OCI-LY1 (cell line): ENCODE measurements at regions not wholly inside any gene's neighbourhood (a gene's known extent, or its start where the extent isn't known, plus 50 kb on each side); places are given as distances from the start of the nearest gene placed in this dataset.

Experiments
- H2AFZ ChIP-seq: fragments of 200-600 bp; sonication (generic), shearing (Covaris generic); 2 replicates; pipeline ENCODE4 v1.6.0; 2014; ENCODE audit warnings: antibody characterized with exemption, mild to moderate bottlenecking, low read length
- H3F3A ChIP-seq: fragments of 200-600 bp; sonication (generic), shearing (Covaris generic); 2 replicates; pipeline ENCODE4 v1.6.0; 2014; ENCODE audit warnings: mild to moderate bottlenecking, antibody characterized with exemption, low read length, moderate library complexity; ENCODE audit not compliant: insufficient read depth
- H3K27ac ChIP-seq: fragments of 200-600 bp; sonication (generic); 2 replicates; pipeline ENCODE4 v1.5.1; 2014; ENCODE audit warnings: low read length, mixed run types, mild to moderate bottlenecking, low read depth; ENCODE audit not compliant: poor library complexity, severe bottlenecking
- H3K27me3 ChIP-seq: fragments of 200-600 bp; sonication (generic); 2 replicates; pipeline ENCODE4 v1.6.0; 2014; ENCODE audit warnings: antibody characterized with exemption, mild to moderate bottlenecking, low read length, moderate library complexity; ENCODE audit not compliant: insufficient read depth
- H3K36me3 ChIP-seq: fragments of 200-600 bp; sonication (generic); 2 replicates; pipeline ENCODE4 v1.6.1; 2014; ENCODE audit warnings: mild to moderate bottlenecking, antibody characterized with exemption, low read length, moderate library complexity, mixed read lengths; ENCODE audit not compliant: insufficient read depth
- H3K4me1 ChIP-seq: fragments of 200-600 bp; sonication (generic); 2 replicates; pipeline ENCODE4 v1.5.1; 2014; ENCODE audit warnings: mild to moderate bottlenecking, low read length, moderate library complexity; ENCODE audit not compliant: insufficient read depth, severe bottlenecking
- H3K4me2 ChIP-seq: fragments of 200-600 bp; sonication (generic), shearing (Covaris generic); 2 replicates; pipeline ENCODE4 v1.6.1; 2014; ENCODE audit warnings: low read length
- H3K4me3 ChIP-seq: fragments of 200-600 bp; sonication (generic); 2 replicates; pipeline ENCODE4 v1.5.1; 2014; ENCODE audit warnings: low read length, low read depth, mild to moderate bottlenecking, mixed read lengths; ENCODE audit not compliant: poor library complexity, severe bottlenecking
- H3K79me2 ChIP-seq: fragments of 200-600 bp; shearing (Covaris generic); 2 replicates; pipeline ENCODE4 v1.6.1; 2016; ENCODE audit warnings: mixed run types, low read length, mixed read lengths; ENCODE audit not compliant: insufficient read depth
- H3K9ac ChIP-seq: fragments of 200-600 bp; sonication (generic), shearing (Covaris generic); 2 replicates; pipeline ENCODE4 v1.6.1; 2014; ENCODE audit warnings: mild to moderate bottlenecking, low read length, mixed read lengths
- H3K9me2 ChIP-seq: fragments of 200-600 bp; sonication (generic), shearing (Covaris generic); 2 replicates; pipeline ENCODE4 v1.6.1; 2014; ENCODE audit warnings: low read depth, mild to moderate bottlenecking, low read length, mixed read lengths
- H3K9me3 ChIP-seq: fragments of 200-600 bp; shearing (Covaris generic); 2 replicates; pipeline ENCODE4 v1.6.1; 2014; ENCODE audit warnings: low read length, mixed read lengths
- H4K20me1 ChIP-seq: fragments of 200-600 bp; sonication (generic), shearing (Covaris generic); 2 replicates; pipeline ENCODE4 v1.6.0; 2016; ENCODE audit warnings: mild to moderate bottlenecking, low read length; ENCODE audit not compliant: insufficient read depth
- EZH2 ChIP-seq: fragments of 200-600 bp; sonication (generic), shearing (Covaris generic); IDR thresholded peaks from 2 replicates; pipeline ENCODE4 v1.8.0; 2017; ENCODE audit warnings: borderline replicate concordance, mixed run types, mild to moderate bottlenecking, antibody characterized with exemption, low read length, moderate library complexity, mixed read lengths
- TF ChIP-seq, protein P1 (sequence below): fragments of 200-600 bp; sonication (generic), shearing (Covaris generic); IDR thresholded peaks from 2 replicates; pipeline ENCODE4 v1.5.1; 2017; ENCODE audit warnings: mild to moderate bottlenecking, antibody characterized with exemption, low read length, moderate library complexity, mixed read lengths

DNA sequence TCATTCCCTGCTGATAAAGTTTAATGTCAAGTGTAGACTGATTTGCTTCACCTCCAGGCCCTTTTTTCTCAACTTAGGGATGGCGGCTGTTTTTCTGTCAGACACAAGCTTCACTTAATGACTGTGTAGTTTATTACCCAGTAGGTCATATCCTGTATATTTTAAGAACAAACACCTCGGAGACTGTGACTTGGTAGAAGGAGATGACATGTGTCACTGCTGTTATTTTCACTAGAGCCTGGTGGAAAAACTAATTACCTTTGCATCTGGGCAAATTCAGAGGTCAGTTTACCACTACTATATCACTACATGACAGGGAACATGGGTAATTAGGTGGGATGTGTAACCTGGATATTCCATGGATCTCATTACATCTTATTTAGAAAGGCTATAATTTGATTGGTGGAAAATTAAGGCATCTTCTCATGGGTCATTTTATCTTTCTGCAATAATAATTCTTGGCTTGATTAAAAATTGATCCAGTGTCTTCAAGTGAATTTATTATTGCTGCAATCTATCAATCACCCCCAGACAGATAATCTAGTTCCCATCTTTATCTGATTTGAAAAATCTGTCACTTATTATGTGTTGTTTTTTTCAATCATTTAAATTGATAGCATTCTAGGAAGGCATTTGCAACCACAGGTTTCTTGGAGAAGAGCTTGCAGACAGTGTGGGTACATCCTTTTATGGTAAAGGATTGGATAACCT is 353.8 kb upstream of the SPRED2 start:
- Histone ChIP-seq H3K9me2 (no peaks in the 10 kb centered on the region), H3K9me3 (no peaks in the 10 kb centered on the region), H3K36me3 (no peaks in the 10 kb centered on the region), H3K4me3 (no peak overlapping the region), H3F3A (no peaks in the 10 kb centered on the region), H3K4me1 (no peaks in the 10 kb centered on the region), H3K27me3 (no peaks in the 10 kb centered on the region), H4K20me1 (no peaks in the 10 kb centered on the region), H3K79me2 (no peaks in the 10 kb centered on the region), H2AFZ (no peak overlapping the region), H3K27ac (no peak overlapping the region), H3K4me2 (no peak overlapping the region), H3K9ac (no peak overlapping the region)
- TF ChIP-seq, protein P1, sequence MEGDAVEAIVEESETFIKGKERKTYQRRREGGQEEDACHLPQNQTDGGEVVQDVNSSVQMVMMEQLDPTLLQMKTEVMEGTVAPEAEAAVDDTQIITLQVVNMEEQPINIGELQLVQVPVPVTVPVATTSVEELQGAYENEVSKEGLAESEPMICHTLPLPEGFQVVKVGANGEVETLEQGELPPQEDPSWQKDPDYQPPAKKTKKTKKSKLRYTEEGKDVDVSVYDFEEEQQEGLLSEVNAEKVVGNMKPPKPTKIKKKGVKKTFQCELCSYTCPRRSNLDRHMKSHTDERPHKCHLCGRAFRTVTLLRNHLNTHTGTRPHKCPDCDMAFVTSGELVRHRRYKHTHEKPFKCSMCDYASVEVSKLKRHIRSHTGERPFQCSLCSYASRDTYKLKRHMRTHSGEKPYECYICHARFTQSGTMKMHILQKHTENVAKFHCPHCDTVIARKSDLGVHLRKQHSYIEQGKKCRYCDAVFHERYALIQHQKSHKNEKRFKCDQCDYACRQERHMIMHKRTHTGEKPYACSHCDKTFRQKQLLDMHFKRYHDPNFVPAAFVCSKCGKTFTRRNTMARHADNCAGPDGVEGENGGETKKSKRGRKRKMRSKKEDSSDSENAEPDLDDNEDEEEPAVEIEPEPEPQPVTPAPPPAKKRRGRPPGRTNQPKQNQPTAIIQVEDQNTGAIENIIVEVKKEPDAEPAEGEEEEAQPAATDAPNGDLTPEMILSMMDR, result no peak
- no peak for TF ChIP-seq EZH2

DNA sequence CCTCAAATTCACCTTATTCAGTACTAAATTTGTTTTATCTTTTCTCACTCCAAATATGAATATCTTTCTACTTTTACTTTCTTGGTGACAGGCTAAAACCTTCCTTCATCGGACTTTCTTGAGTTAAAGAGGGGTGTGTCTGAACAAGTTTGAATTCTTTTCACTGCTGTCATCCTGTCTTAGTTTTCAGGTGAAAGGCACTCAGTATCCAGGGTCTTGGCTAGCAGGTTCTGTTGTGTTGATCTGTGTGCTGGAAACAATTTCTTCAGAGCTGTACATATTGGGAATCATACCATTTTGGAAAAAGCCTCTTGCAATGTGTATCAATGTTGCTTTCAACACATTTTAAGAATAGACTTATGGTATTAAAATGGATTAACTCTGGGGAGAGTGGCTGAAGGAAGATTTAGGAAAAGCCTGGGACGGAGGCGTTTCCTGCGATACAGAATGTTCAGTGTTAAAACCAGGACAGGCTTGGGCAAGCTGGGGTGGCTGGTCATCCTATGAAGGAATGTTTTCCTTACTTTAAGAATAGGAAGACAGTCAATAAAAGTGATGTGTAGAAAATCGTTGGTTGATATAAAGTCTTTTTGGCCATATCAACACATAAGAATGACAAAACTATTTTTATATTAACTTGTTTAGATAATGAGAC is 350.7 kb upstream of the SPRED2 start:
- Histone ChIP-seq H3K9me2 (no peaks in the 10 kb centered on the region), H3K27me3 (no peaks in the 10 kb centered on the region), H3K27ac (no peak overlapping the region), H3K4me2 (no peak overlapping the region), H3K4me3 (no peak overlapping the region), H2AFZ (no peak overlapping the region), H3K79me2 (no peaks in the 10 kb centered on the region), H3K4me1 (no peaks in the 10 kb centered on the region), H4K20me1 (no peaks in the 10 kb centered on the region), H3K9me3 (no peaks in the 10 kb centered on the region), H3K36me3 (no peaks in the 10 kb centered on the region), H3F3A (no peaks in the 10 kb centered on the region), H3K9ac (no peak overlapping the region)
- no peak for TF ChIP-seq EZH2

DNA sequence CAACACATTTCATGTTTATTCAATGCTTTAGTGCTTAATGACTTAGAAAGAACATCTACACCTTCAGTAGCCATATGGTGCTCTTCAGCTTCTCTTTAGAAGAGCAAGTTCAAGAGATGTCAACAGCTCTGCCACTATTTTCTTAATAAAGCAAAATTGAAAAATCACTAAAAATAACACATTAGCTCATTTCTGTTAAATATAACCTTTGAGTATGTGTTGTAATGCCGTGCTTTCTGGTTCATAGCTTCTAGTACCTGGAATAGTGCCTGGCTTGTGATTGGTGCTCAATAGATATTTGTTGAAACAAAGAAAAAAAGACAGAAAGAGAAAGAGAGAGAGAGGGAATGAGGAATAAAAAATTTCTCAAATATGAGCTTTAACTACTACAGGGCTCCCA is 349.8 kb upstream of the SPRED2 start:
- no peaks in the 10 kb centered on the region for H3F3A ChIP-seq
- TF ChIP-seq, protein P1, result no peak
- no peak for TF ChIP-seq EZH2
- H3K27me3 ChIP-seq, result no peaks in the 10 kb centered on the region

More for the DNA sequence above, 349.8 kb upstream of the SPRED2 start:
- H3K9me3 ChIP-seq, result no peaks in the 10 kb centered on the region
- H4K20me1 ChIP-seq, result no peaks in the 10 kb centered on the region
- no peaks in the 10 kb centered on the region for H3K9me2 ChIP-seq
- H3K36me3 ChIP-seq, result no peaks in the 10 kb centered on the region
- no peaks in the 10 kb centered on the region for H3K79me2 ChIP-seq
- H3K4me1 ChIP-seq, result no peaks in the 10 kb centered on the region
- no peak overlapping the region for H3K4me3 ChIP-seq
- no peak overlapping the region for H3K9ac ChIP-seq
- H3K4me2 ChIP-seq, result no peak overlapping the region
- H2AFZ ChIP-seq, result no peak overlapping the region
- no peak overlapping the region for H3K27ac ChIP-seq
